Heart left ventricle (tissue), 16 donors: ENCODE measurements at regions not wholly inside any gene's neighbourhood (a gene's known extent, or its start where the extent isn't known, plus 50 kb on each side); places are given as distances from the start of the nearest gene placed in this dataset.
"Not testable (repeated sequence)": the region's sequence is repeated elsewhere in the genome, so short reads cannot be mapped to it uniquely, and the experiment has no call there.

Experiments used
- ATAC-seq, 4 donors: fragments of 200-7000 bp; cut with Tn5 transposase; one replicate each; pipeline ENCODE4 v1.9.1; 2020 to 2022; ENCODE audit warnings: moderate library complexity in 4 of 4, mild to moderate bottlenecking in 3 of 4, moderate number of reproducible peaks in 1 of 4
- DNase-seq, 5 donors: peaks; one replicate each; pipeline ENCODE4 v3.0.0-alpha.2; 2020
- H3K27ac ChIP-seq, 12 donors: fragments of 200-600 bp; sonication (generic) in 4 of 12; one replicate each; pipeline versions ENCODE4 v1.5.0 to v1.8.0; 2016 to 2022; ENCODE audit warnings: mild to moderate bottlenecking in 2 of 12
- H3K27me3 ChIP-seq, 9 donors: fragments of 200-600 bp; sonication (generic) in 2 of 9; one replicate each; pipeline versions ENCODE4 v1.5.1 to v1.8.0; 2016 to 2022; ENCODE audit warnings: mild to moderate bottlenecking in 3 of 9
- H3K36me3 ChIP-seq, 9 donors: fragments of 200-600 bp; sonication (generic) in 2 of 9; one replicate each; pipeline versions ENCODE4 v1.5.0 to v1.8.0; 2018 to 2022; ENCODE audit warnings: mild to moderate bottlenecking in 2 of 9
- H3K4me1 ChIP-seq, 12 donors: fragments of 200-600 bp; sonication (generic) in 4 of 12; one replicate each; pipeline versions ENCODE4 v1.5.0 to v1.8.0; 2016 to 2022; ENCODE audit warnings: mild to moderate bottlenecking in 3 of 12
- H3K4me3 ChIP-seq, 12 donors: fragments of 200-600 bp; sonication (generic) in 4 of 12; one replicate each; pipeline versions ENCODE4 v1.5.0 to v1.8.0; 2017 to 2022; ENCODE audit warnings: mild to moderate bottlenecking in 9 of 12, moderate library complexity in 4 of 12
- H3K9me3 ChIP-seq, 12 donors: fragments of 200-600 bp; sonication (generic) in 4 of 12; one replicate each; pipeline versions ENCODE4 v1.5.0 to v1.8.0; 2016 to 2022; ENCODE audit warnings: mild to moderate bottlenecking in 1 of 12
- CTCF ChIP-seq, 12 donors: fragments of 200-600 bp; sonication (generic) in 4 of 12; IDR thresholded peaks; one replicate each; pipeline versions ENCODE4 v1.5.0 to v1.8.0; 2018 to 2022; ENCODE audit warnings: antibody characterized with exemption in 12 of 12, mild to moderate bottlenecking in 5 of 12
- WGBS, 4 donors: extraction: QIAGEN DNeasy Blood & Tissue Kit in 2 of 4; methylation state at CpG; one replicate each; pipeline versions ENCODE4 v1.1.5 to v1.1.7; 2013 to 2018; 5-methylcytosine and 5-hydroxymethylcytosine counted together
- intact Hi-C, 10 donors: fragments of 100-400 bp; cut with DNase I; formaldehyde crosslinking; loops; one replicate each; pipeline versions ENCODE4 v1.11.1 to v1.14.2; 2022
- donor health status: ischemic (EF 13 %, LVEDD 7.1; RV severe dilation, severe dysfunction).
- donor health status: healthy with polysubstance abuse.
- donor health status: DM: no; HTN: yes; CAD: no.
- donor health status: DM: no; HTN: no; CAD: no.
- donor health status: ischemic (EF 25% LVEDD 6.9; RV normal size, moderate dysfunction).
- donor health status: ischemic (EF 25% LVEDD 5.7; RV mildly dilated, moderate dysfunction).
- donor health status: healthy.
- donor health status: DM: yes; HTN: yes; CAD: no.
- donor health status: ischemic (EF 35%, LVEDD 5.7; RV mildly dilated, moderate dysfunction).
- donor health status: nonischemic (EF 11% LVEDD 7.7; RV severe dilation, severe dysfunction).
- donor health status: DM: yes; HTN: yes; CAD: no.
- donor health status: PGD.
- donor health status: ischemic (EF 29% LVEDD 5.4; RV normal size, mild dysfunction).
- donor health status: nonischemic (EF 23%, LVEDD 6.1; RV moderate dilation, normal function).

GRCh38 chr9:39559384-39559783 lies 203.9 kb downstream of the SPATA31A1 start:
- H3K9me3 ChIP-seq, H3K4me1 ChIP-seq, H3K36me3 ChIP-seq, H3K4me3 ChIP-seq, H3K27ac ChIP-seq, H3K27me3 ChIP-seq, intact Hi-C loops: not testable (repeated sequence)
- 78 to 84% (median 79%) methylated on average over 8 of the region's 8 CpGs for WGBS, 4 donors
- ATAC-seq (peak in 2 of 4 donors; percentile 60 to 80), DNase-seq (peak; percentile 15 to 62 (median 40))
- TF ChIP-seq CTCF (IDR thresholded peaks at IDR 0.05), result peak in 10 of 12 donors; percentile 10 to 43 (median 29)

- intact Hi-C loops, H3K9me3 ChIP-seq, ATAC-seq, H3K27ac ChIP-seq, H3K36me3 ChIP-seq, H3K4me3 ChIP-seq, H3K4me1 ChIP-seq, DNase-seq, H3K27me3 ChIP-seq: not testable (repeated sequence)
- 21 to 28% (median 23%) methylated on average over 6 of the region's 6 CpGs for WGBS, 4 donors
Observed at GRCh38 chr9:39566782-39567181, 211.3 kb downstream of the SPATA31A1 start.

- H3K4me3 ChIP-seq, DNase-seq, H3K4me1 ChIP-seq, H3K9me3 ChIP-seq, H3K36me3 ChIP-seq, H3K27me3 ChIP-seq, intact Hi-C loops, ATAC-seq, H3K27ac ChIP-seq: not testable (repeated sequence)
- WGBS, 4 donors, result 96 to 100% (median 96%) methylated on average over 1 of the region's 1 CpG
Observed at GRCh38 chr9:39567396-39567795, 211.9 kb downstream of the SPATA31A1 start.

GRCh38 chr9:39568900-39569299 lies 213.4 kb downstream of the SPATA31A1 start:
- 83 to 100% (median 88%) methylated on average over 1 of the region's 2 CpGs for WGBS, 4 donors
- H3K4me1 ChIP-seq, DNase-seq, H3K36me3 ChIP-seq, H3K4me3 ChIP-seq, H3K27ac ChIP-seq, H3K27me3 ChIP-seq, H3K9me3 ChIP-seq, ATAC-seq, intact Hi-C loops: not testable (repeated sequence)

- H3K36me3 ChIP-seq, H3K4me3 ChIP-seq, H3K27ac ChIP-seq, H3K9me3 ChIP-seq, intact Hi-C loops, ATAC-seq, DNase-seq, H3K27me3 ChIP-seq, H3K4me1 ChIP-seq: not testable (repeated sequence)
- WGBS, 4 donors, result 52 to 71% (median 67%) methylated on average over 2 to 5 of the region's 10 CpGs
Observed at GRCh38 chr9:39573024-39574022, 217.9 kb downstream of the SPATA31A1 start.

GRCh38 chr9:39579000-39579399 lies 223.5 kb downstream of the SPATA31A1 start:
- intact Hi-C loops, H3K4me3 ChIP-seq, DNase-seq, H3K9me3 ChIP-seq, H3K27me3 ChIP-seq, H3K36me3 ChIP-seq, ATAC-seq, H3K27ac ChIP-seq: not testable (repeated sequence)
- WGBS, 4 donors, result 68 to 86% (median 81%) methylated on average over 4 of the region's 4 CpGs
- H3K4me1 ChIP-seq, result peaks cover 0 to 13% (median 0%) of the 10 kb centered on the region in 12 donors

GRCh38 chr9:39581296-39581695 lies 225.8 kb downstream of the SPATA31A1 start:
- 88 to 97% (median 90%) methylated on average over 3 of the region's 3 CpGs for WGBS, 4 donors
- DNase-seq, result not testable (repeated sequence)

GRCh38 chr9:39582677-39583412 lies 227.4 kb downstream of the SPATA31A1 start:
- intact Hi-C loops, result not testable (repeated sequence)
- H3K27ac ChIP-seq, result peak overlapping the region in 10 of 12 donors; percentile 1 to 61 (median 44)

More at GRCh38 chr9:39581296-39581695, 225.8 kb downstream of the SPATA31A1 start:
- intact Hi-C loops, H3K27ac ChIP-seq, H3K4me3 ChIP-seq, H3K36me3 ChIP-seq, H3K27me3 ChIP-seq, H3K9me3 ChIP-seq, ATAC-seq: not testable (repeated sequence)
- H3K4me1 ChIP-seq, result peaks cover 0 to 13% (median 0%) of the 10 kb centered on the region in 12 donors

GRCh38 chr9:39583413-39583747 lies 227.9 kb downstream of the SPATA31A1 start:
- H3K27me3 ChIP-seq, H3K36me3 ChIP-seq, H3K9me3 ChIP-seq, H3K4me3 ChIP-seq, intact Hi-C loops, DNase-seq: not testable (repeated sequence)
- H3K4me1 ChIP-seq, result peaks cover 0 to 13% (median 0%) of the 10 kb centered on the region in 12 donors
- peak overlapping the region in 9 of 12 donors; percentile 1 to 61 (median 47) for H3K27ac ChIP-seq
- ATAC-seq, result peak in 2 of 4 donors; percentile 31 to 61

More at GRCh38 chr9:39582677-39583412, 227.4 kb downstream of the SPATA31A1 start:
- WGBS, 4 donors, result 78 to 93% (median 85%) methylated on average over 1 of the region's 1 CpG
- H3K36me3 ChIP-seq, H3K27me3 ChIP-seq, DNase-seq, H3K9me3 ChIP-seq, H3K4me3 ChIP-seq, ATAC-seq: not testable (repeated sequence)
- H3K4me1 ChIP-seq, result peaks cover 0 to 13% (median 0%) of the 10 kb centered on the region in 12 donors
